ENCODE measurements at regions not wholly inside any gene's neighbourhood (a gene's known extent, or its start where the extent isn't known, plus 50 kb on each side); places are given as distances from the start of the nearest gene placed in this dataset.
"Not testable (repeated sequence)": the region's sequence is repeated elsewhere in the genome, so short reads cannot be mapped to it uniquely, and the experiment has no call there.

DNA sequence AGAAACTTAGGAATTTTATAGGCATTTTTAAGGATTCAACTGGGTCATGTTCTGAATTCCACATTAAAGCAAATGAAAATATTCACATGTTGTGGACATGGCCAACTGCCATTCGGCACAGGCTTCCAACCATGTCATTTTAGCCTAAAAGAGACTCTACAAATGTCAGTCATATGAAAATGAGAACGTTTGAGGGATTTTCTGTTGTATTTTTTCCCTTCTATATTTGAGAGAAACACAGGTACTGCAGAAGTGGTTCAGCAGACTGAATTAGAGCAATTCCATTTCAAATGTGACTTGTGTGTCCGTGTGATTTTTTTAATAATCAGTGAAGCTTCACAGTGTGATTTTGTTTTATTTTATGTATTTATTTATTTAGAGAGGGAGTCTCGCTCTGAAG lies 124.3 kb downstream of the TP53TG3F start:
- POLR2A ChIA-PET (ENCODE audit: unreplicated experiment); H3K4me3 ChIP-seq; H3K27me3 ChIP-seq (ENCODE audit: insufficient read depth, low read depth); BruUV-seq (replicated peaks); H2AFZ ChIP-seq; H3K27ac ChIP-seq; CTCF ChIA-PET; H3K79me2 ChIP-seq (ENCODE audit: low read depth); H3K4me2 ChIP-seq; DNase-seq; H3K9me3 ChIP-seq (ENCODE audit: insufficient read depth, low read depth); H3K36me3 ChIP-seq (ENCODE audit: low read depth); H4K20me1 ChIP-seq (ENCODE audit: insufficient read depth); H3K4me1 ChIP-seq (replicated peaks; ENCODE audit: insufficient read depth); H3F3A ChIP-seq (ENCODE audit: insufficient read depth, low read depth); H3K9me2 ChIP-seq (ENCODE audit: insufficient read depth); intact Hi-C loops (cut with micrococcal nuclease; ENCODE audit: unreplicated experiment): not testable (repeated sequence)

DNA sequence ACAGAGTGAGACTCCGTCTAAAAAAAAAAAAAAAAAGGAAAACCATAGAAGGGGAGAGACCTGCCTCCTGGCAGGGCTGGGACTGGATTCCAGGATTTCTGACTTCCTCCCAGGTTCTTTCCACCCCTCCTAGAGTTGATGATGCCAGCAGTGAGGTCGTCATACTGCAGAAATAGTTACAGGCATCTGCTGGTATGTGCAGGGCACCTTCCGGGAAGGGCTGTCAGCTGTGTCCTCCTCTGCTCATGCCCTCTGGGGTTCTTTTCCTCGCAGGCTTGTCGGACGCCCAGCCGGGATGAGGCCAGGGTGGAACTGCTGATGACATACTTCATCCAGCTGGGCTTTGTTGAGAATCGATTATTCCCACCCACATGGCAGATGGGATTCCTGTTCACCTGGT lies 129.2 kb downstream of the TP53TG3F start:
- intact Hi-C loops (cut with micrococcal nuclease; ENCODE audit: unreplicated experiment); H4K20me1 ChIP-seq (ENCODE audit: insufficient read depth); H3K4me1 ChIP-seq (replicated peaks; ENCODE audit: insufficient read depth); H3K27me3 ChIP-seq (ENCODE audit: insufficient read depth, low read depth); H3K9me3 ChIP-seq (ENCODE audit: insufficient read depth, low read depth); H3K36me3 ChIP-seq (ENCODE audit: low read depth); H3K4me2 ChIP-seq; H3K79me2 ChIP-seq (ENCODE audit: low read depth); POLR2A ChIA-PET (ENCODE audit: unreplicated experiment); DNase-seq; H3K9me2 ChIP-seq (ENCODE audit: insufficient read depth); H2AFZ ChIP-seq; H3K27ac ChIP-seq; H3F3A ChIP-seq (ENCODE audit: insufficient read depth, low read depth); BruUV-seq (replicated peaks); H3K4me3 ChIP-seq; CTCF ChIA-PET: not testable (repeated sequence)

DNA sequence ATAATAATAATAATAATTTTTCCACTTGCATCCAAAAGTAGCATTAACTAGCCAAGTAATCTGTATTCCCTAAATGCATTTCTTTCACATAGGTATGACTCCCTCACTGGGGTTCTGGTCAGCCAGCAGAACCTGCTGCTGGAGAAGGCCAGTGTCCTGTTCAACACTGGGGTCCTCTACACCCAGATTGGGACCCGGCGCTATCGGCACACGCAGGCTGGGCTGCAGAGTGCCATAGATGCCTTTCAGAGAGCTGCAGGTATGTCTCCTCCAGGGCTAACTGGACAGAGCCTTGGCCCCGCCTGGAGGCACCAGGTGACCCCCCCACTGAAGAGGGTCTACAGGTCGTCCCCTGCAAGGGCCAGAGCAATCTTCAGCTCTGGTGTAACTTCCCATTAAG lies 133.9 kb downstream of the TP53TG3F start:
- H3K4me1 ChIP-seq (replicated peaks; ENCODE audit: insufficient read depth); DNase-seq; H3K9me2 ChIP-seq (ENCODE audit: insufficient read depth); H3K27ac ChIP-seq; H3F3A ChIP-seq (ENCODE audit: insufficient read depth, low read depth); POLR2A ChIA-PET (ENCODE audit: unreplicated experiment); H3K9me3 ChIP-seq (ENCODE audit: insufficient read depth, low read depth); H3K36me3 ChIP-seq (ENCODE audit: low read depth); H3K4me2 ChIP-seq; BruUV-seq (replicated peaks); H3K79me2 ChIP-seq (ENCODE audit: low read depth); CTCF ChIA-PET; H4K20me1 ChIP-seq (ENCODE audit: insufficient read depth); H2AFZ ChIP-seq; H3K4me3 ChIP-seq; H3K27me3 ChIP-seq (ENCODE audit: insufficient read depth, low read depth); intact Hi-C loops (cut with micrococcal nuclease; ENCODE audit: unreplicated experiment): not testable (repeated sequence)

DNA sequence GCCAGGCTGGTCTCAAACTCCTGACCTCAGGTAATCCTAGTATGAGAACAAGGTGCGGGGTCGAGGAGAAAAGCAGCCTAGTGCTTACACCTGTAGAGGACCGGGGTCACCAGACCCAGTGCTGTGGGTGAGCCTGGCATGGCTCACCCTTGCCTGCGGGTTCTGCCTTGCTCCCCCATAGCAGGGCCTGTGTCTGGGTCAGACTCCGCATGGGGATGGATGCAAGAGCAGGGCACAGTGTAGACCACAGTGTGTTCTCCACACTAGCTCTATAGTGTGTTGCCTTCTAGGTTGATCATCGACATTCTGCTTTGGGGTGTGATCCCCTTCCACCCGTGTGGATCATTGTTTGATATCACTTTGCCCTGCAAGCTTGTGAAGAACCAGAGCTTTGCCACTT lies 135.7 kb downstream of the TP53TG3F start:
- H4K20me1 ChIP-seq (ENCODE audit: insufficient read depth); H3K4me3 ChIP-seq; H3K79me2 ChIP-seq (ENCODE audit: low read depth); H3K9me3 ChIP-seq (ENCODE audit: insufficient read depth, low read depth); DNase-seq; CTCF ChIA-PET; H3F3A ChIP-seq (ENCODE audit: insufficient read depth, low read depth); H3K9me2 ChIP-seq (ENCODE audit: insufficient read depth); H3K27me3 ChIP-seq (ENCODE audit: insufficient read depth, low read depth); H3K27ac ChIP-seq; BruUV-seq (replicated peaks); H3K4me2 ChIP-seq; intact Hi-C loops (cut with micrococcal nuclease; ENCODE audit: unreplicated experiment); H3K4me1 ChIP-seq (replicated peaks; ENCODE audit: insufficient read depth); H2AFZ ChIP-seq; H3K36me3 ChIP-seq (ENCODE audit: low read depth); POLR2A ChIA-PET (ENCODE audit: unreplicated experiment): not testable (repeated sequence)

DNA sequence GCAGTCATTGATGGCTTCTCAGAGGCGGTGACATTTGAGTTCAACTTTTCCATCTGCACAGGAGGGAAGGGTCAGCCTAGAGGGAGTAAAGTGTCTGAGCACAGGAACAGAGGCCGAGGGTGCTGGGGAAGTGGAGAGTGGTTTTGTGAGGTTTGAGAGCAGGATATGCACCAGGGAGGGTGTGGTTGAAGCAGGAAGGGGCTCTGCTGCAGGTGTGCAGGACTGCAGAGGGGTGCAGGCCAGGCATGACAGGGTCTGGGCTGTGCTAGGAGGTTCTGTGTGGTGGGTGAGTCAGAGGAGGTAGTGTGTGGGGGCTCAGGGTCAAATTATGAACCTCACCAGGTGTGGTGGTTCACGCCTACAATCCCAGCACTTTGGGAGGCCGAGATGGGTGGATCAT lies 141.6 kb downstream of the TP53TG3F start:
- BruUV-seq (replicated peaks); H2AFZ ChIP-seq; intact Hi-C loops (cut with micrococcal nuclease; ENCODE audit: unreplicated experiment); H3K27ac ChIP-seq; H3K9me2 ChIP-seq (ENCODE audit: insufficient read depth); H3K27me3 ChIP-seq (ENCODE audit: insufficient read depth, low read depth); H3K9me3 ChIP-seq (ENCODE audit: insufficient read depth, low read depth); H3K4me1 ChIP-seq (replicated peaks; ENCODE audit: insufficient read depth); DNase-seq; H3F3A ChIP-seq (ENCODE audit: insufficient read depth, low read depth); H3K4me2 ChIP-seq; H3K79me2 ChIP-seq (ENCODE audit: low read depth); H3K4me3 ChIP-seq; H4K20me1 ChIP-seq (ENCODE audit: insufficient read depth); POLR2A ChIA-PET (ENCODE audit: unreplicated experiment); H3K36me3 ChIP-seq (ENCODE audit: low read depth): not testable (repeated sequence)
- CTCF ChIA-PET: interaction anchor here (0.7 kb wide), 1 partner anchor 10 kb away, joined by 3 read pairs; no protein-coding TSS in a partner anchor

DNA sequence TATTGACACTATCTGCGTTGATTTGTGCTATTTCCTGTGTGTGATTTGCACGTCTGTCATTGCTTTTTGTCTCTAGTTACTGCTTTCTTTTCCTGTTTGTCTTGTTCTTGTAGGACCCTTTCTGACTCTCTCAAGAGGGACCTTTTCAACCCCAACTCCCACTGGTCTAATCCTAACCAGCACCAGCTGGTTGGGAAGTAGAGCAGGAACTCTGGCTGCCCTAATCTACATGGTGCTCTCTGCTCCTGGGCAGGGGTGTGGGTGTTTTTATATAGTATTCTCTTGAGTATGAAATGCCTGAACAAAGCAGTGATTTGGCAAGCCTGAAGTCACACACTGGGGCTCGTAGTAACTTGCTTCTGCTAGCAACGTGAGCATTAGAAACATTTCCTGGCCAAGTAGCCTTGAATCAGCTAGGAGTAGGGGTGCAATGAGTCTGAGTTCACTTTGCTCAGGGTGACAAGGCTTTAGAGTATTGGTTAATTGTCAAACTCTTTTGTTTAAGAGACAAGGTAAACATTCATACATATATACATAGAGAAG lies 164.2 kb downstream of the TP53TG3F start:
- H4K20me1 ChIP-seq (ENCODE audit: insufficient read depth); DNase-seq; CTCF ChIA-PET; H3K9me3 ChIP-seq (ENCODE audit: insufficient read depth, low read depth); H3K4me1 ChIP-seq (replicated peaks; ENCODE audit: insufficient read depth); BruUV-seq (replicated peaks); H3K27ac ChIP-seq; H3K27me3 ChIP-seq (ENCODE audit: insufficient read depth, low read depth); H3K9me2 ChIP-seq (ENCODE audit: insufficient read depth); H3K79me2 ChIP-seq (ENCODE audit: low read depth); H3K36me3 ChIP-seq (ENCODE audit: low read depth); H3K4me2 ChIP-seq; intact Hi-C loops (cut with micrococcal nuclease; ENCODE audit: unreplicated experiment); H3F3A ChIP-seq (ENCODE audit: insufficient read depth, low read depth); POLR2A ChIA-PET (ENCODE audit: unreplicated experiment); H2AFZ ChIP-seq; H3K4me3 ChIP-seq: not testable (repeated sequence)

DNA sequence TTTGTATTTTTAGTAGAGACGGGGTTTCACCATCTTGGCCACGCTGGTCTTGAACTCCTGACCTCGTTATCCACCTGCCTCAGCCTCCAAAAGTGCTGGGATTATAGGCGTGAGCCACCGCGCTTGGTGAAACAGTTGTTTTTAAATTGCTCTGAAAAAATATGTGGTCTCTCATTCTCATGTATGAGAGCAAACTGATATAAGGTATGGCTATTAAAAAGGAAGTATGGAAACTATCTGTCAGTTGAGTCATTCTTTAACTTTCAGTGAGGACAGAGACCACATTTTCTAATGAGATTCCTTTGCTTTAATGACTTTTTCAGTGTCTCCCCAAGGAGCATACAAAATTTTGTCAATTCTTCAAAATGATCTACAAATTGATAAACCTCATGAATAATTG lies 169.5 kb downstream of the TP53TG3F start:
- H3K4me2 ChIP-seq; H3K27me3 ChIP-seq (ENCODE audit: insufficient read depth, low read depth); H3K4me1 ChIP-seq (replicated peaks; ENCODE audit: insufficient read depth); H3K27ac ChIP-seq; intact Hi-C loops (cut with micrococcal nuclease; ENCODE audit: unreplicated experiment); H3K79me2 ChIP-seq (ENCODE audit: low read depth); H3K4me3 ChIP-seq; BruUV-seq (replicated peaks); H3F3A ChIP-seq (ENCODE audit: insufficient read depth, low read depth); DNase-seq; H3K9me3 ChIP-seq (ENCODE audit: insufficient read depth, low read depth); H2AFZ ChIP-seq; H3K9me2 ChIP-seq (ENCODE audit: insufficient read depth); H4K20me1 ChIP-seq (ENCODE audit: insufficient read depth); H3K36me3 ChIP-seq (ENCODE audit: low read depth); POLR2A ChIA-PET (ENCODE audit: unreplicated experiment); CTCF ChIA-PET: not testable (repeated sequence)

DNA sequence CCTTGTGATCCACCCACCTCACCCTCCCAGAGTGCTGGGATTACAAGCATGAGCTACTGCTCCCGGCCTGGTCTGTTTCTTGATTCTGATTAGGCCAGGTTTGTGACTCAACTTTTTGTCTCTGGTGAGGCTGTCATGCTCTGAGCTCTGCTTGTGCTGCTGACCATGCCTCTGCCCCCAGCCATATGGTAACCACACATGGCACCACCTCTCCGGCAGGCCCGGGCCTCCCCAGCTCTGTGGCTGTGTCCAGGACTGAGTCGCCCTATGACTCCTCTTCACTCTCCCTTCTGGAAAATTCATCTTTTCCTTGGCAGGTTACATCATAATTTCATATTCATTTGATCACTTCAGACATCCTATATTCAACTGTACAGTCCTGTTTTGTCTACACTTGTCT lies 172.3 kb downstream of the TP53TG3F start:
- H3K27ac ChIP-seq; CTCF ChIA-PET; H3K9me2 ChIP-seq (ENCODE audit: insufficient read depth): not testable (repeated sequence)

More for the DNA sequence above, 172.3 kb downstream of the TP53TG3F start:
- H3K79me2 ChIP-seq (ENCODE audit: low read depth); H3K4me2 ChIP-seq; H3K4me1 ChIP-seq (replicated peaks; ENCODE audit: insufficient read depth); DNase-seq; H3K27me3 ChIP-seq (ENCODE audit: insufficient read depth, low read depth); H3F3A ChIP-seq (ENCODE audit: insufficient read depth, low read depth); H3K4me3 ChIP-seq; POLR2A ChIA-PET (ENCODE audit: unreplicated experiment); BruUV-seq (replicated peaks); H3K9me3 ChIP-seq (ENCODE audit: insufficient read depth, low read depth); H3K36me3 ChIP-seq (ENCODE audit: low read depth); H2AFZ ChIP-seq; H4K20me1 ChIP-seq (ENCODE audit: insufficient read depth); intact Hi-C loops (cut with micrococcal nuclease; ENCODE audit: unreplicated experiment): not testable (repeated sequence)
